H9 (cell line): ENCODE measurements at regions not wholly inside any gene's neighbourhood (a gene's known extent, or its start where the extent isn't known, plus 50 kb on each side); places are given as distances from the start of the nearest gene placed in this dataset.
"Not testable (repeated sequence)": the region's sequence is repeated elsewhere in the genome, so short reads cannot be mapped to it uniquely, and the experiment has no call there.

Experiments
- DNase-seq: peaks from one replicate; pipeline ENCODE4 v3.0.0-alpha.2; 2017
- H2AFZ ChIP-seq: one replicate; pipeline ENCODE4 v1.6.1; 2013; ENCODE audit warnings: mild to moderate bottlenecking, low read length, control low read depth, moderate library complexity
- H2AK5ac ChIP-seq: 2 replicates; pipeline ENCODE4 v1.6.1; 2013; ENCODE audit warnings: low read length, control low read depth, mixed read lengths; ENCODE audit not compliant: insufficient read length
- H2BK120ac ChIP-seq: one replicate; pipeline ENCODE4 v1.6.1; 2013; ENCODE audit warnings: low read depth, mild to moderate bottlenecking, low read length, control low read depth, inconsistent platforms; ENCODE audit not compliant: poor library complexity, severe bottlenecking
- H2BK12ac ChIP-seq: 2 replicates; pipeline ENCODE4 v1.6.1; 2013; ENCODE audit warnings: low read length, control low read depth, mixed read lengths, low read depth; ENCODE audit not compliant: insufficient read length
- H2BK15ac ChIP-seq: 2 replicates; pipeline ENCODE4 v1.6.1; 2013; ENCODE audit warnings: low read depth, low read length, control low read depth
- H2BK20ac ChIP-seq: one replicate; pipeline ENCODE4 v1.6.1; 2013; ENCODE audit warnings: low read depth, mild to moderate bottlenecking, low read length, control low read depth, inconsistent platforms; ENCODE audit not compliant: poor library complexity, severe bottlenecking
- H2BK5ac ChIP-seq: 2 replicates; pipeline ENCODE4 v1.6.1; 2013; ENCODE audit warnings: low read length, control low read depth, mixed read lengths; ENCODE audit not compliant: insufficient read length
- H3K14ac ChIP-seq: 2 replicates; pipeline ENCODE4 v1.6.1; 2013; ENCODE audit warnings: low read length, control low read depth; ENCODE audit not compliant: insufficient read depth
- H3K18ac ChIP-seq: 2 replicates; pipeline ENCODE4 v1.6.1; 2013; ENCODE audit warnings: low read depth, mild to moderate bottlenecking, mixed read lengths, low read length, control low read depth; ENCODE audit not compliant: insufficient read length
- H3K23ac ChIP-seq: 2 replicates; pipeline ENCODE4 v1.6.1; 2013; ENCODE audit warnings: low read length, control low read depth, mixed read lengths, low read depth; ENCODE audit not compliant: insufficient read length
- H3K23me2 ChIP-seq: 2 replicates; pipeline ENCODE4 v1.6.1; 2013; ENCODE audit warnings: low read depth, mild to moderate bottlenecking, mixed read lengths, low read length, control low read depth; ENCODE audit not compliant: insufficient read length, poor library complexity, severe bottlenecking
- H3K27ac ChIP-seq: 2 replicates; pipeline ENCODE4 v1.5.1; 2013; ENCODE audit warnings: low read length, control low read depth, mixed read lengths, low read depth; ENCODE audit not compliant: insufficient read length
- H3K27me3 ChIP-seq: 2 replicates; pipeline ENCODE4 v1.6.1; 2013; ENCODE audit warnings: low read length, control low read depth, inconsistent platforms; ENCODE audit not compliant: insufficient read depth
- H3K4ac ChIP-seq: 2 replicates; pipeline ENCODE4 v1.6.1; 2013; ENCODE audit warnings: low read depth, mild to moderate bottlenecking, control low read depth, inconsistent platforms, low read length, moderate library complexity
- H3K4me1 ChIP-seq: 2 replicates; pipeline ENCODE4 v1.6.1; 2013; ENCODE audit warnings: low read length, control low read depth, inconsistent platforms; ENCODE audit not compliant: insufficient read depth
- H3K4me2 ChIP-seq: 2 replicates; pipeline ENCODE4 v1.6.1; 2013; ENCODE audit warnings: low read length, control low read depth, mixed read lengths; ENCODE audit not compliant: insufficient read length, insufficient read depth
- H3K56ac ChIP-seq: 2 replicates; pipeline ENCODE4 v1.6.1; 2013; ENCODE audit warnings: low read depth, mild to moderate bottlenecking, mixed read lengths, low read length, control low read depth; ENCODE audit not compliant: insufficient read length
- H3K79me1 ChIP-seq: 2 replicates; pipeline ENCODE4 v1.6.1; 2013; ENCODE audit warnings: low read depth, mild to moderate bottlenecking, moderate library complexity, low read length, control low read depth, inconsistent platforms; ENCODE audit not compliant: insufficient read depth, poor library complexity, severe bottlenecking
- H3K79me2 ChIP-seq: 2 replicates; pipeline ENCODE4 v1.6.1; 2013; ENCODE audit warnings: low read length, control low read depth, inconsistent platforms; ENCODE audit not compliant: insufficient read depth
- H3K9ac ChIP-seq: 2 replicates; pipeline ENCODE4 v1.6.1; 2013; ENCODE audit warnings: low read length, control low read depth, mixed read lengths; ENCODE audit not compliant: insufficient read length; ENCODE audit errors: extremely low read depth
- H3K9me3 ChIP-seq: one replicate; pipeline ENCODE4 v1.6.1; 2013; ENCODE audit warnings: low read depth, low read length, inconsistent platforms; ENCODE audit not compliant: control insufficient read depth
- H3T11ph ChIP-seq: one replicate; pipeline ENCODE4 v1.6.1; 2013; ENCODE audit warnings: mild to moderate bottlenecking, low read length, control low read depth, inconsistent platforms
- H4K20me1 ChIP-seq: one replicate; pipeline ENCODE4 v1.6.1; 2013; ENCODE audit not compliant: control insufficient read depth, insufficient read length, insufficient read depth
- H4K5ac ChIP-seq: 2 replicates; pipeline ENCODE4 v1.6.1; 2013; ENCODE audit warnings: low read depth, mild to moderate bottlenecking, mixed read lengths, low read length, control low read depth; ENCODE audit not compliant: insufficient read length
- H4K8ac ChIP-seq: replicated peaks from 2 replicates; pipeline ENCODE4 v1.6.1; 2013; ENCODE audit warnings: low read length, control low read depth, mixed read lengths, low read depth; ENCODE audit not compliant: insufficient read length
- H4K91ac ChIP-seq: 2 replicates; pipeline ENCODE4 v1.6.1; 2013; ENCODE audit warnings: low read depth, mild to moderate bottlenecking, moderate library complexity, mixed read lengths, low read length, control low read depth; ENCODE audit not compliant: insufficient read length
- H3K27ac Mint-ChIP-seq, 3 experiments: 2 replicates in 2 of 3; 3 replicates in 1 of 3; pipeline ENCODE4 v1.8.0; 2020 to 2021; ENCODE audit warnings: mixed read lengths in 3 of 3, mild to moderate bottlenecking in 1 of 3, moderate library complexity in 1 of 3
- H3K27me3 Mint-ChIP-seq: 2 replicates; pipeline ENCODE4 v1.8.0; 2021; ENCODE audit warnings: low read depth, mild to moderate bottlenecking, moderate library complexity, mixed read lengths
- H3K36me3 Mint-ChIP-seq, 3 experiments: 2 replicates in 2 of 3; 3 replicates in 1 of 3; pipeline ENCODE4 v1.8.0; 2020 to 2021; ENCODE audit warnings: low read depth in 3 of 3, mixed read lengths in 3 of 3; ENCODE audit not compliant: insufficient read depth in 1 of 3
- H3K4me1 Mint-ChIP-seq, 2 experiments: 2 replicates each; pipeline ENCODE4 v1.8.0; 2020; ENCODE audit warnings: mixed read lengths in 2 of 2
- H3K4me3 Mint-ChIP-seq, 2 experiments: 2 replicates in 1 of 2; 3 replicates in 1 of 2; pipeline ENCODE4 v1.8.0; 2020 to 2021; ENCODE audit warnings: mild to moderate bottlenecking in 2 of 2, mixed read lengths in 2 of 2, moderate library complexity in 1 of 2
- H3K9me3 Mint-ChIP-seq, 2 experiments: 2 replicates in 1 of 2; 3 replicates in 1 of 2; pipeline ENCODE4 v1.8.0; 2020; ENCODE audit warnings: mild to moderate bottlenecking in 2 of 2, mixed read lengths in 2 of 2, moderate library complexity in 1 of 2
- WGBS: extraction: QIAGEN DNeasy Blood & Tissue Kit; methylation state at CpG from one replicate; pipeline ENCODE4 v1.1.7; 2013; ENCODE audit warnings: missing lambda C conversion rate, low lambda C conversion rate, mixed read lengths; ENCODE audit not compliant: insufficient read length; ENCODE audit errors: extremely low coverage; 5-methylcytosine and 5-hydroxymethylcytosine counted together
- TF ChIP-seq, protein P1 (sequence below): fragments of 200-600 bp; sonication (generic); conservative IDR thresholded peaks from 3 replicates; pipeline ENCODE4 v1.8.0; 2021; ENCODE audit warnings: antibody characterized with exemption, mild to moderate bottlenecking

DNA sequence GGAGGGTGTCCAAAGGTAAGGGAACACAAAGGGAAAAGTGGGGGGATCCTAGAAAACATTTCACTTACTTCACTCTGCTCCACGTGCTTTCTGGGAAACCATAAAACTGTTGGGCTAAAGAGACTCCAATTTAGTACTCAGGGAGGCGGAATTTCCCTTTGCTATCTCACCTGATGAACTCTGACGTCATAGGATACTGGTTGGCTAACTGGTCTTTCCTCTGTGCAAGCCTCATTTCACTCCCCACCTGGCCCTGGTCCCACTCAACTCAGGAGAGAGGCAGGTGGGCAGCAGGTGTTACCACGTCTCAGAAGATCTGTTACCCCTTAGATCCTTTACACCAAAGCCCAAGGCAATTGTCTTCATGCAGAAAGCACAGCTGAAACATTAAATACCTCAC is 51.8 kb upstream of the PMAIP1 start:
- H3K14ac ChIP-seq, result no peak overlapping the region
- H2BK20ac ChIP-seq, result no peak overlapping the region
- H4K8ac ChIP-seq, result no peak overlapping the region
- H3T11ph ChIP-seq, result no peak overlapping the region
- no CpG with 5 or more reads among the region's 4 CpGs for WGBS
- no peak overlapping the region for H2BK5ac ChIP-seq
- no peak overlapping the region for H3K27ac ChIP-seq
- H3K9me3 ChIP-seq, result no peaks in the 10 kb centered on the region
- Mint-ChIP-seq H3K4me3 (no peak overlapping the region), H3K9me3 (no peaks in the 10 kb centered on the region), H3K36me3 (no peaks in the 10 kb centered on the region), H3K27ac (peak overlapping the region in 1 of 3 experiments; percentile 83; a peak in 2 of 7 replicates), H3K4me1 (peaks cover 13 to 14% of the 10 kb centered on the region in 2 experiments), H3K27me3 (no peaks in the 10 kb centered on the region)
- no peak overlapping the region for H2BK15ac ChIP-seq
- H3K56ac ChIP-seq, result no peak overlapping the region
- no peak overlapping the region for H2AK5ac ChIP-seq
- TF ChIP-seq, protein P1, sequence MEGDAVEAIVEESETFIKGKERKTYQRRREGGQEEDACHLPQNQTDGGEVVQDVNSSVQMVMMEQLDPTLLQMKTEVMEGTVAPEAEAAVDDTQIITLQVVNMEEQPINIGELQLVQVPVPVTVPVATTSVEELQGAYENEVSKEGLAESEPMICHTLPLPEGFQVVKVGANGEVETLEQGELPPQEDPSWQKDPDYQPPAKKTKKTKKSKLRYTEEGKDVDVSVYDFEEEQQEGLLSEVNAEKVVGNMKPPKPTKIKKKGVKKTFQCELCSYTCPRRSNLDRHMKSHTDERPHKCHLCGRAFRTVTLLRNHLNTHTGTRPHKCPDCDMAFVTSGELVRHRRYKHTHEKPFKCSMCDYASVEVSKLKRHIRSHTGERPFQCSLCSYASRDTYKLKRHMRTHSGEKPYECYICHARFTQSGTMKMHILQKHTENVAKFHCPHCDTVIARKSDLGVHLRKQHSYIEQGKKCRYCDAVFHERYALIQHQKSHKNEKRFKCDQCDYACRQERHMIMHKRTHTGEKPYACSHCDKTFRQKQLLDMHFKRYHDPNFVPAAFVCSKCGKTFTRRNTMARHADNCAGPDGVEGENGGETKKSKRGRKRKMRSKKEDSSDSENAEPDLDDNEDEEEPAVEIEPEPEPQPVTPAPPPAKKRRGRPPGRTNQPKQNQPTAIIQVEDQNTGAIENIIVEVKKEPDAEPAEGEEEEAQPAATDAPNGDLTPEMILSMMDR, result no peak
- H3K79me2 ChIP-seq, result no peaks in the 10 kb centered on the region
- H3K18ac ChIP-seq, result no peak overlapping the region
- H2BK120ac ChIP-seq, result no peak overlapping the region
- no peaks in the 10 kb centered on the region for H3K79me1 ChIP-seq
- no peak overlapping the region for H3K4me2 ChIP-seq
- H3K23ac ChIP-seq, result no peak overlapping the region
- H3K9ac ChIP-seq, result no peak overlapping the region
- no peak overlapping the region for H3K4ac ChIP-seq
- H4K91ac ChIP-seq, result no peak overlapping the region
- H3K27me3 ChIP-seq, result no peaks in the 10 kb centered on the region
- no peak overlapping the region for H4K5ac ChIP-seq
- no peaks in the 10 kb centered on the region for H3K4me1 ChIP-seq
- DNase-seq, result no peak
- no peak overlapping the region for H2BK12ac ChIP-seq
- H4K20me1 ChIP-seq, result no peaks in the 10 kb centered on the region
- no peak overlapping the region for H2AFZ ChIP-seq
- no peaks in the 10 kb centered on the region for H3K23me2 ChIP-seq

DNA sequence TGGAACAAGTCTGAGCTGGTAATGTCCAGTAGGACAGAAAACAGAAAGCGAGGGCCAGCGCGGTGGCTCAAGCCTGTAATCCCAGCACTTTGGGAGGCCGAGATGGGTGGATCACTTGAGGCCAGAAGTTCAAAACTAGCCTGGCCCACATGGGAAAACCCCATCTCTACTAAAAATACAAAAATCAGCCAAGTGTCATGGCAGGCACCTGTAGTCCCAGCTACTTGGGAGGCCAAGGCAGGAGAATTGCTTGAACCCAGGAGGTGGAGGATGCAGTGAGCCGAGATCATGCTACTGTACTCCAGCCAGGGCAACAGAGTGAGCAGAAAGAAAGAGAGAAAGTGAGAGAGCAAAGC is 52.3 kb upstream of the PMAIP1 start:
- not testable (repeated sequence) for H3K36me3 Mint-ChIP-seq, H3T11ph ChIP-seq

More for the DNA sequence above, 52.3 kb upstream of the PMAIP1 start:
- H4K8ac ChIP-seq, H3K4me1 ChIP-seq, H2BK12ac ChIP-seq, H4K20me1 ChIP-seq, H3K14ac ChIP-seq, H3K9me3 ChIP-seq, H3K79me1 ChIP-seq, H3K4me3 Mint-ChIP-seq, H3K56ac ChIP-seq, H3K4ac ChIP-seq, H3K23ac ChIP-seq, H3K4me2 ChIP-seq, H2BK20ac ChIP-seq, H3K23me2 ChIP-seq, H2BK15ac ChIP-seq, H2AK5ac ChIP-seq, H3K27me3 Mint-ChIP-seq, H2BK120ac ChIP-seq, H3K27me3 ChIP-seq, DNase-seq, H3K18ac ChIP-seq, H3K9me3 Mint-ChIP-seq, H3K9ac ChIP-seq, H4K91ac ChIP-seq, H3K27ac ChIP-seq, H3K79me2 ChIP-seq, H4K5ac ChIP-seq, H2BK5ac ChIP-seq, H2AFZ ChIP-seq: not testable (repeated sequence)
- Mint-ChIP-seq H3K27ac (peak overlapping the region in 1 of 3 experiments; percentile 83; a peak in 2 of 7 replicates), H3K4me1 (peaks cover 13% of the 10 kb centered on the region in 2 experiments)
- WGBS, result no CpG with 5 or more reads among the region's 5 CpGs
